Retinal pigment epithelial cell (primary cell): ENCODE measurements at regions not wholly inside any gene's neighbourhood (a gene's known extent, or its start where the extent isn't known, plus 50 kb on each side); places are given as distances from the start of the nearest gene placed in this dataset.

ENCODE experiments used
- DNase-seq: peaks from one replicate; pipeline ENCODE4 v3.0.0-alpha.2; 2010; ENCODE audit warnings: low read depth
- H3K4me3 ChIP-seq: 2 replicates; pipeline ENCODE4 v1.5.1; 2011; ENCODE audit warnings: mild to moderate bottlenecking, low read length, control low read depth, moderate library complexity
- CTCF ChIP-seq: conservative IDR thresholded peaks from 2 replicates; pipeline ENCODE4 v1.5.1; 2011; ENCODE audit warnings: low read depth, low read length, control low read depth, inconsistent platforms

GRCh38 chr9:134589748-134590147 is 51.9 kb upstream of the COL5A1 start:
- no peak for TF ChIP-seq CTCF
- H3K4me3 ChIP-seq: no peak overlapping the region
- no peak for DNase-seq

- TF ChIP-seq CTCF: no peak
- DNase-seq: no peak
- H3K4me3 ChIP-seq: no peak overlapping the region
These were observed 51.1 kb upstream of the COL5A1 start for GRCh38 chr9:134590240-134591081.

DNA sequence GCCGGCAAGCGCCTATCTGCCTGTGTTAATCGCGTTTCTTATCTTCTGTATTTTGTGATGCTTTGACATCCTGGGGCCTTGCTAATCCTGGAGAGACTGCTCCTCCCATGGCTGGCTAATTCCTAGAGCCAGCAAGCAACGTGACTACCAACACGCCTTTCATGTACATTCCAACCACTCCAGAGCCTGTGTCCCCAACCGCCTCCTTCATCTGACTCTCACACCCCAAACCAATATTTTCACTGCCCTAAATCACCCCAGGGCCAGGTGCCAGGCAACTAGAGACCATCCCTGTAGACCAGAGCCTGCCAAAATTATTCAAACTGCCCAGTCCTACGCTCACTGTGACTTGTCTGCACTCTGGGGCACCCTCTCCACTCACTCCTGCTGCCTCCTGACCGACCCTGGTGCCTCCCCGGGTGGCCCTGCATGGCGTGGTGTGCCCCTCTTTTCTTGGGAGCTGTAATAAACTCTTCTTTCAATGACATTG is 50.5 kb upstream of the COL5A1 start:
- no peak for TF ChIP-seq CTCF
- H3K4me3 ChIP-seq: no peak overlapping the region
- peak; percentile 22 for DNase-seq

DNA sequence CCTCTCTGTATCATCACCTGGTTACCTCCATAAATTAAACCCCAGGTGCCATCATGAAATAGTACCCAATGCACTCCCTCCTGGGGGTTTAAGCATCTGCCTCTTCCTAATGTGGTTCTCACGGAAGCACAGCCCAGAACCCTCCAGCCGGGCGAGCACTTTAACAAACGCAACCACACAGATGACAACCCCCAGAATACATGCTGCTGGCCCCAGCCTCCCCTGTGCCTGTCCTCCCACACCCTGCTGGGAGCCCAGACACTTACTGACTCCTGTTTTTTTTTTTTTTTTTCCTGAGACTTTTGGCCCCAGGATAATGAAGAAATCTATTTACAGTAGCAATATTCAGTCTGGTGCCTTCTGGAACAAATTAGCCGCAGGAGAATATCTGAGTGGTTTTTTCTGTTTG is 50.0 kb upstream of the COL5A1 start:
- DNase-seq: no peak
- no peak overlapping the region for H3K4me3 ChIP-seq
- TF ChIP-seq CTCF: no peak
